Activated CD4-positive, alpha-beta T cell treated with anti-CD3 and anti-CD28 coated beads for 1 hour (primary cell): ENCODE measurements at regions not wholly inside any gene's neighbourhood (a gene's known extent, or its start where the extent isn't known, plus 50 kb on each side); places are given as distances from the start of the nearest gene placed in this dataset.
"Not testable (repeated sequence)": the region's sequence is repeated elsewhere in the genome, so short reads cannot be mapped to it uniquely, and the experiment has no call there.

ENCODE experiments used
- DNase-seq: peaks from one replicate; pipeline ENCODE4 v3.0.0-alpha.2; 2020

DNA sequence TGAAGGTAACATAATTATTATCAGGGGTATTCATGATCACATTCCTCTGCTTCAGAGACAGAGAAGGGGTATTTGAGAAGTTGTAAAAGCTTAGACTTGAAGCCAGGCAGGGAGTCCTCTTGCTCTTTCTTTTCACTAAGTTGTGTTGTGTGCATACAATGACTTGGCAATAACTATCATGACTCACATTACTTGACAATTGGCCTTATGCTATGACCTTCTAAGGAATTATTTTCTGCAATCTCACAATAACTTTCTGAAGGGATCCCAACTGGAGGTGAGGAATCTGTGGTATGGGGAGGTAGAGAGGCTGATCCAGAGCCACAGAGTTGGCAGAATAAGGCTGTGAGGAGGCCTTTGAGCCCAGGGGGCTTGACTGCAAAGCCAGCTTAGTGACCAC is 622.3 kb downstream of the MTRR start:
- no peak for DNase-seq

DNA sequence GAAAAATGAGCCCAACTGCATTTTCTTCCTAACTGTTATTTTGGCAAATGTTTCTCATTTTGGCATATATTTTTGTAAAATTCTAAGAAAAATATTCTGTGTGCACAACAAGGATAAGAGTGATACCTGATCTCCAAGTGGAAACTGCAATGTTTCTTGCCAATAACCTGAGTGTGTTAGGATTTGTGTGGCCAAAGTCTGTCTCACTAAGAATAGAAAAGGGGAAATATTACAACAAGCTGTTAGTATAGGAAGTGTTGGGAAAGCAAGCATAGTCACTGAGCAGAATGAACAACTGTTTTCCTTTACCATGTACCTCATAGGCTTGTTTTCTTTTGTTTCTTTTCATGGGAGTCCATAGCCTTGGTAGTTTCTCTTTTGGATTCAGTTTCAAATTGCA is 624.2 kb downstream of the MTRR start:
- no peak for DNase-seq

DNA sequence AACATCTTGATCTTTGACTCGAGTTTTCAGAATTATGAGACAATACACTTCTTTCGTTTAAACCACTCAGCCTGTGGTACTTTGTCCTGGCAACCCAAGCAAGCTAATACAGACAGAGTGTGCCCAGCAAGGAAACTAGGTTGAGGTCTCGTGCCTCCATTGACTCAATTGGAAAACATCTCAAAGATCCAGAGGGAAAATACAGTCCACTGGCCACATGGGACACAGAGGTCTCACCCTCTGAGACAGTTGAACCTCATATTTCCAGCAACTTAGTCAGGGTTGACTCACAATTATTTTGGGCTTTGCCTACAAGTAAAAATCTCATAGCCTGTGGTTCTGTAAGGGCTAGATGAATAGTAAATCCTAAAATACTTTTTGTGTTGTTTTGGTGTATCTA is 631.5 kb downstream of the MTRR start:
- no peak for DNase-seq

DNA sequence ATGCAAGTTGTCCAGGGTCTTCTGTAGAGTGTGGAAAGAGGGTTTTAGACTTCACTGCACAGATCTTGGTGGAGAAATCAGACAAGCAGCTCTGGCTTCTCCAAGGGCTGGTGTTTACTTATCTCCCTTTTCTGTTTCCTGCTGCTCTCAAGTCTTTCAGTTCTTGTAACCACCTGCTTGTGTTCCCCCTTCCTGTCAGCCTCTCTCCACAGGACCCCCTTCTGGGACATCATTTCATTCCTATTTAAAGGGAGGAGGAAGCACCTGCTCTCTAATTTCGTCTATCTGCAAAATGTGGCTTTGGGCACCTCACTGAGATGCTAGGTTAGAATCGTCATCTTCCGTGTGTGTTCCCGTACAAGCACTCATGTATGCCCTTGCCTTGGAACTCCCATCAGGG is 636.2 kb downstream of the MTRR start:
- no peak for DNase-seq

DNA sequence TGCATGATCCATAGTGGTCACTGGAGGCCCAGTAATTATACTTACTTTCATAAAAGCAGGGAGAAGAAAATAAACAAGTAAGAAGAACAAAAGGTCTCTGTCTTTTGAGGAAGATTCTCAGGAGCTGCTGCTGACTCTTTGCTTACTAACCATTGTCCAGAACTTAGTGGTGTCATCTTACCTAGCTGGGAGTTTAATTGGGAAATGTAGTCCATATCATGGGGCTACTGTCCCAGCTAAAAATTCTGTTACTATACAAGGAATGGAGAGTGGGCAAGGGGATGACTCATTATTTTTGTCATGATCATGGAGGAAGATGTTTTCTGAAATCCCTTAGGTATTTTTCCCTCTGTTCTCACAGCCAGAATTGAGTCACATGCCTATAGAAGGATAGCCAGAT is 639.3 kb downstream of the MTRR start:
- DNase-seq: no peak

GRCh38 chr5:8516356-8516755 is 647.4 kb downstream of the MTRR start:
- no peak for DNase-seq

DNA sequence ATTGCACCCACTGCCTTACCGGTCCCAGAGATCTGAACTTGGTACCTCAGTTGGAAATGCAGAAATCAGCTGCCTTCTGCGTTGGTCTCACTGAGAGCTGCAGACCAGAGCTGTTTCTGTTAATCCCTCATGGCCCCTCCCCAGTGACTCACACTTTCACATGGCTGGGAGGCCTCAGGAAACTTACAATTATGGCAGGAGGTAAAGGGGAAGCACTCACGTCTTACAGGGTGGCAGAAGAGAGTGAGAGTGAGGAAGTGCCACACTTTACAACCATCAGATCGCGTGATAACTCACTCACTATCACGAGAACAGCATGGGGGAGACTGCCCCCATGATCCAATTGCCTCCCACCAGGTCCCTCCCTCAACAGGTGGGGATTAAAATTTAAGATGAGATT is 648.5 kb downstream of the MTRR start:
- no peak for DNase-seq

- DNase-seq: no peak
Observed at GRCh38 chr5:8520917-8521316, 652.0 kb downstream of the MTRR start.

- no peak for DNase-seq
Observed at GRCh38 chr5:8521991-8522390, 653.0 kb downstream of the MTRR start.

DNA sequence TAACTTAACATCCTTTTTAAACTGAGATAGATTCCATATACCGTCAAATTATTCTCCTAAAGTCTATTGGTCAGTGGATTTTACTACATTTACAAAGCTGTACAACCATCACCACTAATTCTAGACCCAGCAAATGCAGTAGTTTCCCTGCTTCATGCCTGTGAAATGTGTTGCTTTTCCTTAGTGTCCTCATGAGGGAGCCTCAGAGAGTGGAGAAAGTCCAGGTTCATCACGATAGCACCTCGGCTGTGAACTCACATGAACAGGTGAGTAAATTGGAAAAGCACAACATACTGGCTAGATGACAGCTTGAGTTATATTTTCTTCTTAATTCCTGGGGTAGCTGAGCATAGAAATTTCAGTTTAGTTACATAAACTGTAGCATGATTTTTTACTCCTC is 653.7 kb downstream of the MTRR start:
- no peak for DNase-seq

GRCh38 chr5:8523501-8523900 is 654.6 kb downstream of the MTRR start:
- no peak for DNase-seq

GRCh38 chr5:8525819-8526218 is 656.9 kb downstream of the MTRR start:
- no peak for DNase-seq

DNA sequence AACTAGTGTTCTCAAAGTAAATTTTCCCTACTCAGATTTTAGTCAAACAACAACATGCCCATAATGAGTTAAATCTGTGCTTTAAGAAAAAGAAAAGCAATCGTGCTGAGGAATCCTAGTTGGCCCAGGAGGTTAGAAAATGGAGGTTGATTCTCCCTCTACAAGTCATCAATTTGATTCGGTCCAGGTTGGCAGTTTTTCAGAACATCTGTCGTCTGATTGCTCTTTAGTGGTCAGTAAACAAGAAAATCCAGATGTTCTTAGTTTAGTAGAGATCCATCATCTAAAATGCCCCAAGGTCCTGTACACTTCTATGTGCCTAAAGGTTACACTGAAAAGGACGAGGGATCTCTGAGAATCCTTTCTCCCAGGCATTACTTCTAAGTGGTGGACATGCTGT is 659.2 kb downstream of the MTRR start:
- DNase-seq: no peak

DNA sequence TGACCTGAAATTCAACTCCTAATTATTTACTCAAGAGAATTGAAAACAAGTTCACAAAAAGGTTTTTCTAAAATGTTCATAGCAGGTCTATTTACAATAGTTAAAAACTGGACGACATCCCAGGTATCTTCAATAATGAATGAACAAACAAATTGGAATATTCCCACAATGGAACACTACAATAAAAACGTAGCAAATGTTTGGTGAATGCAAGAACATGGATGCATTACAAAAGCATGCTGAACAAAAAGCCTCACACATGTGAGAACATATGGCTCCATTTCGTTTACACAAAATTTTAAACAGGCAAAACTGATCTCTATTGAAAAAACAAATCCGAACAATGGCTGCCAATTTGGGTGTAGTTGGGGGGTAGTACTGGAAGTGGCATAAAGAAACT is 669.9 kb downstream of the MTRR start:
- no peak for DNase-seq

- DNase-seq: no peak
Observed at GRCh38 chr5:8540317-8540716, 671.4 kb downstream of the MTRR start.

- DNase-seq: no peak
Observed at GRCh38 chr5:8550921-8551320, 682.0 kb downstream of the MTRR start.

DNA sequence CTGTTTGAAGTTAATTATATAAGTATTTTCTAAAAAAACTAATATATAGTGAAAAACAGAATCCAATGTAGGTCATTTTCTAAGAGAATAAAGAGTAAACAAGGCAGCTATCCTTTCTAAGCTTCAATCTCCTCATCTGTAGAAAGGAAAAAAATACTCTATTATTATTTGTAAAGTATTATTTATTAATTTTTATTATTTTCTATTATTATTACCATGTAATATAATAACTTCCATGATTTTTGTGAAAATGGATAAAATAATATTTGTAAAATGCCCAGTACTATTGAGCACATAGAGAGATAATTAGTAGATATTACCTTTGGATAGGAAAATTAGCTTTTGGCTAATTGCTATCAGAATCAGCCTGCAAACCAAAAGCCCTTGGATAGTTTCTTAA is 684.4 kb downstream of the MTRR start:
- DNase-seq: no peak

- DNase-seq: no peak
Observed at GRCh38 chr5:8557728-8558127, 688.8 kb downstream of the MTRR start.

DNA sequence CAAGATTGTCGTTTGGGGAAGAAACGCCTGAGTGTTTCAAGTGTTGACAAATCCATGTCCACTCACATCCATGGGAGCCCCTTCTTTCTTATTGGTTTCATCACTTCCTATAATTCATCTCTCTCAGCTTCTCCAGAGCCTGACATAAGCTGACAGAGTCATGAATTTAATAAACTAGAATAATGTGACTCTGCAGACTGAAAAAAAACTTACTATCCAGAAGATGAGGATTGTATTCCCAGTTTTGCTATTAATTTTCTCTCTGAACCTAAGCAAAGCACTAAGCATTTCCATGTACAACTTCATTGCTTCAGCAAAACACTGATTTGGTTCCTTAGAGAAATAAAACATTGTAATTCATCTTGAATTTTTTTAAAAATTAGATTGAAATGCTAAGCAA is 691.8 kb downstream of the MTRR start:
- DNase-seq: no peak

DNA sequence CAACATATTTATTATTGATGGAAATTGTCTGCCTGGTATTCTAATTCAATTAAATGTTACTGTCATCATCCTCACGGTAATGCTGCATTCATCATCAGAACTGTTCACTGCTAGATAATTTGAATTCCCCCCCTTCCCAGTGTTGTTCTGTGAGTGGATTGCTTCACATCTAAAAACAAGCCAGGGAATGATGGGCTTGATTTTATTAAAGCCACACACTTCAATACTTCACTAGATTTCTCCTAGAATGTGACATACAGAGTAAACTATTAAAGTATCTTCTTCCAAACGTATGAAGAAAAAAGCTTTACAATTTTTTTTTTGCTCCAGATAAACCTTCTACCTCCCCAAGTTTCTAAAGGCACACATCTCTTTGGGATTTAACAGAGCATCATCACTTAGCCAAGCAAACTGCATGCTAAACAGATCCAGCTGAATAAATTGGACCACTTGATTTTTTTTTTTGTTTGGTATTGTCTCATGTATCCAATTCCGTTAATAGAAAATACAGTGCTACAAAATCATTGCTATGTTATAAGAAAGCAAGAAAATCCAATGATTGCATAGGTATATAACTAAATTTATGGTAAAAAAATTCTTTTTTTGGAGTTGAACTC is 692.4 kb downstream of the MTRR start:
- DNase-seq: no peak

DNA sequence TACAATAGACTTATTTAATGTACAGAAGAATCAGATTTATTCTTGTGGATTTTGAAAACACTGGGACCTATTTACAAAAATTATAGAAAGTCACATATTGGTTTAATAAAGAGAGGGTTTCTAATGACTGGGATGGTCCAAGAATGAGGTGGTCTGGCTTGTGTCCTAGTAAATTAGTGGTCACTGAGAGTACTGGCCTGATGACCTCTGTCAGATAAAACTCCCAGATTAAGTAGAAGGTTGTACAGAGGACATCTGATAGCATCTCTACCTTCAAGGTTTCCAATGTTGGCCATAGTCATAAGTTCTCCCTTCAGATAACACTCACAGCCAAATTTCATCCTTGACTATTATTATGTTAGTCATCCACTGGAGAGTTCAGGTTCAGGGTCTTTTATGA is 692.9 kb downstream of the MTRR start:
- no peak for DNase-seq

- not testable (repeated sequence) for DNase-seq
Observed at GRCh38 chr5:8563540-8563939, 694.6 kb downstream of the MTRR start.

DNA sequence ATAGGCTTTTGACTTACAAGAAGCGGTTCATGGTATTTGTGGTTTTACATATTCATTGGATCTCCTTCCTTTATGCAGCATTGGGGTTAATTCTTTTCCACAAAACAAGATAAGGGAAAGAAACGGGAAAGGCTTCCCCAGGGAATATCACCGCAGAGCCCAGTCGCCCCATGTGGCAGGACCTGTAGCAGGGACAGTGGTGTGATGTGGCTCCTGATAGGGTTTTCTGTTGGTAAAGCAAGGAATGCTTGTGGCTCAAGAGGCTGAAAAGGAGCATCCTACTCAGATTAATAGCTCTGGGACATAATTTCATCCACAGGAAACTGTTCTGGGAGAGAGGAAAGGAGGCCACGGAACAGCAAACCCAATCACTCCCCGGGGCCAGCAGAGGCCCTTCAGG is 699.9 kb downstream of the MTRR start:
- DNase-seq: no peak

GRCh38 chr5:8570528-8570927 is 701.6 kb downstream of the MTRR start:
- DNase-seq: no peak

DNA sequence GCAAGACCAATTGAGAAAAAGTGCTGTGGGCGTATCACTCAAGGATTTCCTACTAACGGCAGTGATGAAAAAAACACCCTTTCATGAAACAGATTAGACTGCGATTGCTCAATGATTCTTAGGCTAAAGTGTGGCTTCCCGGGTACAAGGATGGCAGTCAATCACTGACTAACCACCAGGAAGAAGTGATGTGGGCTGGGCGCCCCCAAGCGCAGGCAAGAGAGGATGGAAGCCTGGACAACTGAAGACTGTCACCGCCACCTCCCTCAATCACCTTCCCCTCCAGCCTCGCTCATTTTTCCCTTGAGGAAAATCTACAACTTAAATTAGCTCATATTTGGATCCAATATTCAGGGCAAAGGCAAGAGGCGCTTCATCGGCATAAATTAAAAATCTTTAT is 707.2 kb downstream of the MTRR start:
- DNase-seq: no peak

- DNase-seq: no peak
Observed at GRCh38 chr5:8577792-8578191, 708.8 kb downstream of the MTRR start.
